H1 (cell line): ENCODE measurements at regions not wholly inside any gene's neighbourhood (a gene's known extent, or its start where the extent isn't known, plus 50 kb on each side); places are given as distances from the start of the nearest gene placed in this dataset.

Experiments used
- BCL11A ChIP-seq, 2 experiments: IDR thresholded peaks; one replicate each; pipeline ENCODE4 v1.6.1; 2011; ENCODE audit warnings: low read depth in 2 of 2, low read length in 2 of 2, mild to moderate bottlenecking in 2 of 2
- CBX5 ChIP-seq: fragments of 300-800, 300-1000 bp; sonication (generic); IDR thresholded peaks from 2 replicates; pipeline ENCODE4 v1.7.1; 2016; ENCODE audit warnings: antibody characterized with exemption, low read length, low read depth
- JUN ChIP-seq: IDR thresholded peaks from 2 replicates; pipeline ENCODE4 v1.6.1; 2011; ENCODE audit warnings: low read depth, mild to moderate bottlenecking, improper control_type of control experiment, low read length
- POLR2AphosphoS5 ChIP-seq: IDR thresholded peaks from 2 replicates; pipeline ENCODE4 v1.6.1; 2011; ENCODE audit warnings: low read depth, low read length
- TAF1 ChIP-seq: IDR thresholded peaks from 2 replicates; pipeline ENCODE4 v1.6.1; 2011; ENCODE audit warnings: mild to moderate bottlenecking, low read depth, low read length
- ZNF274 ChIP-seq: IDR thresholded peaks from 2 replicates; pipeline ENCODE4 v1.7.0; 2012; ENCODE audit warnings: low read length, borderline replicate concordance; ENCODE audit errors: extremely low read depth
- TF ChIP-seq, protein P1 (sequence below): fragments of 300-600 bp; sonication (generic); IDR thresholded peaks from 2 replicates; pipeline ENCODE4 v1.7.1; 2012; ENCODE audit warnings: low read length, moderate library complexity, mild to moderate bottlenecking, inconsistent platforms; ENCODE audit not compliant: insufficient replicate concordance

- TF ChIP-seq, protein P1, sequence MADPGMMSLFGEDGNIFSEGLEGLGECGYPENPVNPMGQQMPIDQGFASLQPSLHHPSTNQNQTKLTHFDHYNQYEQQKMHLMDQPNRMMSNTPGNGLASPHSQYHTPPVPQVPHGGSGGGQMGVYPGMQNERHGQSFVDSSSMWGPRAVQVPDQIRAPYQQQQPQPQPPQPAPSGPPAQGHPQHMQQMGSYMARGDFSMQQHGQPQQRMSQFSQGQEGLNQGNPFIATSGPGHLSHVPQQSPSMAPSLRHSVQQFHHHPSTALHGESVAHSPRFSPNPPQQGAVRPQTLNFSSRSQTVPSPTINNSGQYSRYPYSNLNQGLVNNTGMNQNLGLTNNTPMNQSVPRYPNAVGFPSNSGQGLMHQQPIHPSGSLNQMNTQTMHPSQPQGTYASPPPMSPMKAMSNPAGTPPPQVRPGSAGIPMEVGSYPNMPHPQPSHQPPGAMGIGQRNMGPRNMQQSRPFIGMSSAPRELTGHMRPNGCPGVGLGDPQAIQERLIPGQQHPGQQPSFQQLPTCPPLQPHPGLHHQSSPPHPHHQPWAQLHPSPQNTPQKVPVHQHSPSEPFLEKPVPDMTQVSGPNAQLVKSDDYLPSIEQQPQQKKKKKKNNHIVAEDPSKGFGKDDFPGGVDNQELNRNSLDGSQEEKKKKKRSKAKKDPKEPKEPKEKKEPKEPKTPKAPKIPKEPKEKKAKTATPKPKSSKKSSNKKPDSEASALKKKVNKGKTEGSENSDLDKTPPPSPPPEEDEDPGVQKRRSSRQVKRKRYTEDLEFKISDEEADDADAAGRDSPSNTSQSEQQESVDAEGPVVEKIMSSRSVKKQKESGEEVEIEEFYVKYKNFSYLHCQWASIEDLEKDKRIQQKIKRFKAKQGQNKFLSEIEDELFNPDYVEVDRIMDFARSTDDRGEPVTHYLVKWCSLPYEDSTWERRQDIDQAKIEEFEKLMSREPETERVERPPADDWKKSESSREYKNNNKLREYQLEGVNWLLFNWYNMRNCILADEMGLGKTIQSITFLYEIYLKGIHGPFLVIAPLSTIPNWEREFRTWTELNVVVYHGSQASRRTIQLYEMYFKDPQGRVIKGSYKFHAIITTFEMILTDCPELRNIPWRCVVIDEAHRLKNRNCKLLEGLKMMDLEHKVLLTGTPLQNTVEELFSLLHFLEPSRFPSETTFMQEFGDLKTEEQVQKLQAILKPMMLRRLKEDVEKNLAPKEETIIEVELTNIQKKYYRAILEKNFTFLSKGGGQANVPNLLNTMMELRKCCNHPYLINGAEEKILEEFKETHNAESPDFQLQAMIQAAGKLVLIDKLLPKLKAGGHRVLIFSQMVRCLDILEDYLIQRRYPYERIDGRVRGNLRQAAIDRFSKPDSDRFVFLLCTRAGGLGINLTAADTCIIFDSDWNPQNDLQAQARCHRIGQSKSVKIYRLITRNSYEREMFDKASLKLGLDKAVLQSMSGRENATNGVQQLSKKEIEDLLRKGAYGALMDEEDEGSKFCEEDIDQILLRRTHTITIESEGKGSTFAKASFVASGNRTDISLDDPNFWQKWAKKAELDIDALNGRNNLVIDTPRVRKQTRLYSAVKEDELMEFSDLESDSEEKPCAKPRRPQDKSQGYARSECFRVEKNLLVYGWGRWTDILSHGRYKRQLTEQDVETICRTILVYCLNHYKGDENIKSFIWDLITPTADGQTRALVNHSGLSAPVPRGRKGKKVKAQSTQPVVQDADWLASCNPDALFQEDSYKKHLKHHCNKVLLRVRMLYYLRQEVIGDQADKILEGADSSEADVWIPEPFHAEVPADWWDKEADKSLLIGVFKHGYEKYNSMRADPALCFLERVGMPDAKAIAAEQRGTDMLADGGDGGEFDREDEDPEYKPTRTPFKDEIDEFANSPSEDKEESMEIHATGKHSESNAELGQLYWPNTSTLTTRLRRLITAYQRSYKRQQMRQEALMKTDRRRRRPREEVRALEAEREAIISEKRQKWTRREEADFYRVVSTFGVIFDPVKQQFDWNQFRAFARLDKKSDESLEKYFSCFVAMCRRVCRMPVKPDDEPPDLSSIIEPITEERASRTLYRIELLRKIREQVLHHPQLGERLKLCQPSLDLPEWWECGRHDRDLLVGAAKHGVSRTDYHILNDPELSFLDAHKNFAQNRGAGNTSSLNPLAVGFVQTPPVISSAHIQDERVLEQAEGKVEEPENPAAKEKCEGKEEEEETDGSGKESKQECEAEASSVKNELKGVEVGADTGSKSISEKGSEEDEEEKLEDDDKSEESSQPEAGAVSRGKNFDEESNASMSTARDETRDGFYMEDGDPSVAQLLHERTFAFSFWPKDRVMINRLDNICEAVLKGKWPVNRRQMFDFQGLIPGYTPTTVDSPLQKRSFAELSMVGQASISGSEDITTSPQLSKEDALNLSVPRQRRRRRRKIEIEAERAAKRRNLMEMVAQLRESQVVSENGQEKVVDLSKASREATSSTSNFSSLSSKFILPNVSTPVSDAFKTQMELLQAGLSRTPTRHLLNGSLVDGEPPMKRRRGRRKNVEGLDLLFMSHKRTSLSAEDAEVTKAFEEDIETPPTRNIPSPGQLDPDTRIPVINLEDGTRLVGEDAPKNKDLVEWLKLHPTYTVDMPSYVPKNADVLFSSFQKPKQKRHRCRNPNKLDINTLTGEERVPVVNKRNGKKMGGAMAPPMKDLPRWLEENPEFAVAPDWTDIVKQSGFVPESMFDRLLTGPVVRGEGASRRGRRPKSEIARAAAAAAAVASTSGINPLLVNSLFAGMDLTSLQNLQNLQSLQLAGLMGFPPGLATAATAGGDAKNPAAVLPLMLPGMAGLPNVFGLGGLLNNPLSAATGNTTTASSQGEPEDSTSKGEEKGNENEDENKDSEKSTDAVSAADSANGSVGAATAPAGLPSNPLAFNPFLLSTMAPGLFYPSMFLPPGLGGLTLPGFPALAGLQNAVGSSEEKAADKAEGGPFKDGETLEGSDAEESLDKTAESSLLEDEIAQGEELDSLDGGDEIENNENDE = no peak
- no peak for TF ChIP-seq BCL11A (IDR thresholded peaks at IDR 0.05; ENCODE audit: low read depth in 2 of 2, low read length in 2 of 2)
- no peak for TF ChIP-seq JUN
- TF ChIP-seq CBX5 = no peak
- no peak for TF ChIP-seq TAF1
- TF ChIP-seq ZNF274 = no peak
- no peak for TF ChIP-seq POLR2AphosphoS5
Observed at GRCh38 chr9:135196474-135196873, 109.0 kb downstream of the OLFM1 start (continued).
